ENCODE measurements at regions not wholly inside any gene's neighbourhood (a gene's known extent, or its start where the extent isn't known, plus 50 kb on each side); places are given as distances from the start of the nearest gene placed in this dataset.
"Not testable (repeated sequence)": the region's sequence is repeated elsewhere in the genome, so short reads cannot be mapped to it uniquely, and the experiment has no call there.

- H3K4me3 Mint-ChIP-seq, result no peak overlapping the region
- DNase-seq (no peak), ATAC-seq (ENCODE audit: low read depth) (no peak)
- H3K27me3 Mint-ChIP-seq, result no peaks in the 10 kb centered on the region
- no peaks in the 10 kb centered on the region for H3K4me1 Mint-ChIP-seq
- H3K27ac Mint-ChIP-seq, result no peak overlapping the region
- H3K36me3 Mint-ChIP-seq, result no peaks in the 10 kb centered on the region
- POLR2A ChIA-PET, result no interaction called here
- no peaks in the 10 kb centered on the region for H3K9me3 Mint-ChIP-seq
These were observed 438.2 kb downstream of the CD83 start for GRCh38 chr6:14555804-14556203.

GRCh38 chr6:14559746-14560536, 442.4 kb downstream of the CD83 start:
- Mint-ChIP-seq H3K27ac (no peak overlapping the region), H3K27me3 (no peaks in the 10 kb centered on the region), H3K9me3 (peaks cover 5% of the 10 kb centered on the region), H3K4me3 (no peak overlapping the region), H3K4me1 (no peaks in the 10 kb centered on the region), H3K36me3 (peaks cover 2% of the 10 kb centered on the region)
- POLR2A ChIA-PET, result no interaction called here
- ATAC-seq (ENCODE audit: low read depth) (no peak), DNase-seq (no peak)

- not testable (repeated sequence) for H3K4me3 Mint-ChIP-seq
These were observed 444.0 kb downstream of the CD83 start for GRCh38 chr6:14561563-14561962.

GRCh38 chr6:14567842-14568241, 450.3 kb downstream of the CD83 start:
- Mint-ChIP-seq H3K9me3 (peaks cover 5% of the 10 kb centered on the region), H3K27me3 (peaks cover 2% of the 10 kb centered on the region), H3K27ac (no peak overlapping the region), H3K4me1 (peaks cover 1% of the 10 kb centered on the region), H3K4me3 (no peak overlapping the region), H3K36me3 (no peaks in the 10 kb centered on the region)
- ATAC-seq (ENCODE audit: low read depth), result no peak
- POLR2A ChIA-PET, result no interaction called here
- DNase-seq, result no peak

More at GRCh38 chr6:14561563-14561962, 444.0 kb downstream of the CD83 start:
- H3K27me3 Mint-ChIP-seq; H3K4me1 Mint-ChIP-seq; H3K9me3 Mint-ChIP-seq; H3K27ac Mint-ChIP-seq; POLR2A ChIA-PET; ATAC-seq (ENCODE audit: low read depth); H3K36me3 Mint-ChIP-seq; DNase-seq: not testable (repeated sequence)

GRCh38 chr6:14569394-14569793, 451.8 kb downstream of the CD83 start:
- peaks cover 1% of the 10 kb centered on the region for H3K4me1 Mint-ChIP-seq
- no peaks in the 10 kb centered on the region for H3K36me3 Mint-ChIP-seq
- POLR2A ChIA-PET, result no interaction called here
- no peak overlapping the region for H3K4me3 Mint-ChIP-seq
- peaks cover 3% of the 10 kb centered on the region for H3K9me3 Mint-ChIP-seq
- H3K27ac Mint-ChIP-seq, result no peak overlapping the region
- no peak for ATAC-seq (ENCODE audit: low read depth)
- H3K27me3 Mint-ChIP-seq, result peaks cover 2% of the 10 kb centered on the region
- DNase-seq, result no peak

GRCh38 chr6:14569874-14570273, 452.3 kb downstream of the CD83 start:
- H3K27ac Mint-ChIP-seq; POLR2A ChIA-PET; H3K4me3 Mint-ChIP-seq; ATAC-seq (ENCODE audit: low read depth); H3K27me3 Mint-ChIP-seq; H3K36me3 Mint-ChIP-seq; DNase-seq; H3K4me1 Mint-ChIP-seq; H3K9me3 Mint-ChIP-seq: not testable (repeated sequence)

- no peaks in the 10 kb centered on the region for H3K36me3 Mint-ChIP-seq
These were observed 453.4 kb downstream of the CD83 start for GRCh38 chr6:14571001-14571400.

GRCh38 chr6:14571746-14572145, 454.2 kb downstream of the CD83 start:
- POLR2A ChIA-PET, result no interaction called here
- DNase-seq (no peak), ATAC-seq (ENCODE audit: low read depth) (no peak)
- Mint-ChIP-seq H3K27me3 (peaks cover 2% of the 10 kb centered on the region), H3K27ac (no peak overlapping the region), H3K36me3 (no peaks in the 10 kb centered on the region), H3K4me3 (no peak overlapping the region), H3K9me3 (peaks cover 7% of the 10 kb centered on the region), H3K4me1 (peaks cover 1% of the 10 kb centered on the region)

More at GRCh38 chr6:14571001-14571400, 453.4 kb downstream of the CD83 start:
- POLR2A ChIA-PET, result no interaction called here
- Mint-ChIP-seq H3K27ac (no peak overlapping the region), H3K4me1 (peaks cover 1% of the 10 kb centered on the region), H3K4me3 (no peak overlapping the region), H3K27me3 (peaks cover 2% of the 10 kb centered on the region), H3K9me3 (peaks cover 6% of the 10 kb centered on the region)
- DNase-seq, result no peak
- no peak for ATAC-seq (ENCODE audit: low read depth)

GRCh38 chr6:14573267-14573666, 455.7 kb downstream of the CD83 start:
- H3K27me3 Mint-ChIP-seq, result peaks cover 6% of the 10 kb centered on the region
- peaks cover 7% of the 10 kb centered on the region for H3K9me3 Mint-ChIP-seq
- no peak overlapping the region for H3K4me3 Mint-ChIP-seq
- H3K27ac Mint-ChIP-seq, result no peak overlapping the region
- POLR2A ChIA-PET, result no interaction called here
- ATAC-seq (ENCODE audit: low read depth) (no peak), DNase-seq (no peak)
- no peaks in the 10 kb centered on the region for H3K36me3 Mint-ChIP-seq
- peaks cover 2% of the 10 kb centered on the region for H3K4me1 Mint-ChIP-seq

GRCh38 chr6:14573703-14574290, 456.2 kb downstream of the CD83 start:
- no peak overlapping the region for H3K27ac Mint-ChIP-seq
- H3K4me1 Mint-ChIP-seq, result peaks cover 2% of the 10 kb centered on the region
- peaks cover 6% of the 10 kb centered on the region for H3K27me3 Mint-ChIP-seq
- POLR2A ChIA-PET, result no interaction called here
- no peak for DNase-seq
- H3K9me3 Mint-ChIP-seq, result peaks cover 7% of the 10 kb centered on the region
- no peak for ATAC-seq (ENCODE audit: low read depth)
- H3K36me3 Mint-ChIP-seq, result no peaks in the 10 kb centered on the region
- H3K4me3 Mint-ChIP-seq, result no peak overlapping the region

GRCh38 chr6:14575961-14576360, 458.4 kb downstream of the CD83 start:
- H3K27me3 Mint-ChIP-seq, result peaks cover 6% of the 10 kb centered on the region
- H3K36me3 Mint-ChIP-seq, result no peaks in the 10 kb centered on the region
- H3K9me3 Mint-ChIP-seq, result peaks cover 6% of the 10 kb centered on the region
- no peak overlapping the region for H3K27ac Mint-ChIP-seq
- POLR2A ChIA-PET, result no interaction called here
- H3K4me1 Mint-ChIP-seq, result peaks cover 1% of the 10 kb centered on the region
- no peak overlapping the region for H3K4me3 Mint-ChIP-seq
- ATAC-seq (ENCODE audit: low read depth) (no peak), DNase-seq (no peak)

- Mint-ChIP-seq H3K27ac (no peak overlapping the region), H3K9me3 (peaks cover 9% of the 10 kb centered on the region), H3K36me3 (no peaks in the 10 kb centered on the region), H3K4me3 (no peak overlapping the region), H3K4me1 (peaks cover 1% of the 10 kb centered on the region), H3K27me3 (peaks cover 11% of the 10 kb centered on the region)
- POLR2A ChIA-PET, result interaction anchor here (0.5 kb wide), 1 partner anchor 468 kb away, joined by 3 read pairs; no protein-coding TSS in a partner anchor
- no peak for DNase-seq
- no peak for ATAC-seq (ENCODE audit: low read depth)
These were observed 461.4 kb downstream of the CD83 start for GRCh38 chr6:14578994-14579393.

- H3K36me3 Mint-ChIP-seq, result peaks cover 1% of the 10 kb centered on the region
- DNase-seq (no peak), ATAC-seq (ENCODE audit: low read depth) (no peak)
- H3K9me3 Mint-ChIP-seq, result peaks cover 12% of the 10 kb centered on the region
- H3K27me3 Mint-ChIP-seq, result peaks cover 14% of the 10 kb centered on the region
- no peak overlapping the region for H3K4me3 Mint-ChIP-seq
- no peaks in the 10 kb centered on the region for H3K4me1 Mint-ChIP-seq
- no peak overlapping the region for H3K27ac Mint-ChIP-seq
- POLR2A ChIA-PET, result no interaction called here
These were observed 465.2 kb downstream of the CD83 start for GRCh38 chr6:14582749-14583148.

- H3K27ac Mint-ChIP-seq, result no peak overlapping the region
These were observed 466.3 kb downstream of the CD83 start for GRCh38 chr6:14583826-14584225.

More at GRCh38 chr6:14583826-14584225, 466.3 kb downstream of the CD83 start:
- H3K4me1 Mint-ChIP-seq, result no peaks in the 10 kb centered on the region
- POLR2A ChIA-PET, result no interaction called here
- H3K36me3 Mint-ChIP-seq, result peaks cover 1% of the 10 kb centered on the region
- ATAC-seq (ENCODE audit: low read depth) (no peak), DNase-seq (no peak)
- peaks cover 14% of the 10 kb centered on the region for H3K9me3 Mint-ChIP-seq
- peaks cover 10% of the 10 kb centered on the region for H3K27me3 Mint-ChIP-seq
- no peak overlapping the region for H3K4me3 Mint-ChIP-seq

All from activated naive CD8-positive, alpha-beta T cell treated with anti-CD3 and anti-CD28 coated beads, Interleukin-2, amount 10 ng/mL, durations not matched to agents 7 days and 5 days (primary cell).